K562 (cell line): ENCODE measurements at regions not wholly inside any gene's neighbourhood (a gene's known extent, or its start where the extent isn't known, plus 50 kb on each side); places are given as distances from the start of the nearest gene placed in this dataset.

ENCODE experiments used
- COPS2 ChIP-seq: fragments of 450-650 bp; conservative IDR thresholded peaks from 2 replicates; pipeline ENCODE4 v1.6.1; 2016; ENCODE audit warnings: mild to moderate bottlenecking, moderate library complexity
- CXXC5 ChIP-seq: fragments of 250-450 bp; sonication (Bioruptor Pico); IDR thresholded peaks from 2 replicates; pipeline ENCODE4 v1.8.0; 2022; ENCODE audit warnings: inconsistent platforms, mild to moderate bottlenecking, moderate library complexity
- ELF2 ChIP-seq: fragments of 250-450 bp; sonication (Bioruptor Pico); IDR thresholded peaks from 2 replicates; pipeline ENCODE4 v1.5.0; 2021; ENCODE audit warnings: mild to moderate bottlenecking
- HDGF ChIP-seq: fragments of 450-650 bp; IDR thresholded peaks from 2 replicates; pipeline ENCODE4 v1.6.1; 2016
- MBD2 ChIP-seq: sonication (generic); IDR thresholded peaks from 2 replicates; pipeline ENCODE4 v1.6.1; 2016; ENCODE audit warnings: low read depth, borderline replicate concordance
- OTX1 ChIP-seq: fragments of 450-650 bp; formaldehyde crosslinking; IDR thresholded peaks from 2 replicates; pipeline ENCODE4 v1.4.0; 2022; ENCODE audit warnings: mild to moderate bottlenecking
- PATZ1 ChIP-seq: fragments of 250-450 bp; sonication (Bioruptor Pico); IDR thresholded peaks from 2 replicates; pipeline ENCODE4 v1.5.0; 2020; ENCODE audit warnings: mild to moderate bottlenecking, borderline replicate concordance
- PHB2 ChIP-seq: fragments of 450-650 bp; IDR thresholded peaks from 2 replicates; pipeline ENCODE4 v1.6.1; 2017; ENCODE audit warnings: low read depth
- RBM15 ChIP-seq: fragments of 200-400 bp; formaldehyde crosslinking; IDR thresholded peaks from 2 replicates; pipeline ENCODE4 v1.6.1; 2018; ENCODE audit warnings: mild to moderate bottlenecking, low read length, moderate library complexity; ENCODE audit not compliant: insufficient read depth
- SMARCC2 ChIP-seq: fragments of 450-650 bp; IDR thresholded peaks from 2 replicates; pipeline ENCODE4 v1.6.1; 2017; ENCODE audit warnings: antibody characterized with exemption, moderate library complexity, mild to moderate bottlenecking, low read depth
- SMC3 ChIP-seq: conservative IDR thresholded peaks from 2 replicates; pipeline ENCODE4 v1.6.1; 2011; ENCODE audit warnings: low read depth, low read length, improper control_type of control experiment; ENCODE audit not compliant: insufficient read depth
- SNIP1 ChIP-seq: fragments of 450-650 bp; IDR thresholded peaks from 2 replicates; pipeline ENCODE4 v1.7.1; 2017; ENCODE audit warnings: low read depth, mild to moderate bottlenecking
- UBTF ChIP-seq, 2 experiments: IDR thresholded peaks; 2 replicates each; pipeline ENCODE4 v1.6.1; 2012; ENCODE audit warnings: improper control_type of control experiment in 2 of 2, low read depth in 2 of 2, low read length in 2 of 2, borderline replicate concordance in 1 of 2
- ZFP1 ChIP-seq: fragments of 450-650 bp; formaldehyde crosslinking; IDR thresholded peaks from 2 replicates; pipeline ENCODE4 v1.4.0; 2020; ENCODE audit warnings: mild to moderate bottlenecking, mixed read lengths
- ZNF280B ChIP-seq: fragments of 250-450 bp; sonication (Bioruptor Pico); IDR thresholded peaks from 2 replicates; pipeline ENCODE4 v1.5.1; 2021; ENCODE audit warnings: mild to moderate bottlenecking
- ZNF740 ChIP-seq, 3 experiments: fragments of 200-800 bp in 1 of 3; sonication (Bioruptor generic) in 1 of 3; sonication (generic) in 1 of 3; formaldehyde crosslinking in 1 of 3; IDR thresholded peaks; 2 replicates each; pipeline versions ENCODE4 v1.6.1 to v1.8.0; 2016 to 2022; ENCODE audit warnings: mild to moderate bottlenecking in 2 of 3, missing compliant biosample characterization in 2 of 3, missing genetic modification characterization in 2 of 3, missing genetic modification reagents in 1 of 3
- TF ChIP-seq, protein P1 (sequence below): fragments of 250-450 bp; sonication (Bioruptor Pico); IDR thresholded peaks from 2 replicates; pipeline ENCODE4 v1.9.0; 2021; ENCODE audit warnings: mild to moderate bottlenecking, inconsistent platforms
- TF ChIP-seq, protein P2 (sequence below): fragments of 250-450 bp; sonication (Bioruptor Pico); IDR thresholded peaks from 2 replicates; pipeline ENCODE4 v1.8.0; 2021; ENCODE audit warnings: borderline replicate concordance, mild to moderate bottlenecking, moderate library complexity; ENCODE audit not compliant: poor library complexity, severe bottlenecking

DNA sequence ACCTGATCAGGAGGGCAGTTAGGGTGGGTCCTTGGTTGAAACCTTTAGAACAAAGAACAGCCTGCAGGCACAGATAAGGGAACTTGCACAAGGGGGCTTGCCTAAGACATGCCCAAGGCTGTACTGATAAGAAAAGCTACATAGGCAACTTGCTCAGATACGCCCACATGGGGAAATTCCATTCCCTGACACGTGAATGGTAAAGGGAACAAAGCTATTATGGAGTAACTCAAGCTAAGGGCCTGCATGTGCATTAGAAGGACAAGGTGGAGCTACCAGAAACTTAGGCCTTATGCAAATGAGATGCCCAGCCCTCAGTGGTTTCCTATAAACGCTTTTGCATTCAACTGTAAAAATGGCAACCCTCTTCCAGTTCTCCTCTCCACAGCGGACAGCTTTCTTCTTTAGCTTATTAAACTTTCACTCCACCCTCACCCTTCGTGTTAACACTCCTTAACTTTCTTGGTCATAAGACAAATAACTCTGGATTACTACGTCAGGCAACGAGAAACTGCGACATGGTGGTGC, 1192.1 kb upstream of the CELF2 start (continued):
- TF ChIP-seq ZFP1 (CRISPR knock-in tag) (peak; percentile 93), SMC3 (no peak), ZNF280B (CRISPR knock-in tag) (no peak; the same call in 1 of the 2 replicates), HDGF (no peak), SNIP1 (no peak), PHB2 (peak; percentile 83; the same call in 1 of the 2 replicates), COPS2 (no peak), PATZ1 (CRISPR knock-in tag) (peak; percentile 95), RBM15 (no peak), ZNF740 (CRISPR knock-in tag; IDR thresholded peaks at IDR 0.05) (no peak), ZNF740 (tag; IDR thresholded peaks at IDR 0.05) (peak in 1 of 2 experiments; percentile 97; a peak in 2 of 4 replicates), UBTF (IDR thresholded peaks at IDR 0.05; ENCODE audit: borderline replicate concordance in 1 of 2, low read depth in 2 of 2, low read length in 2 of 2) (no peak), OTX1 (CRISPR knock-in tag) (peak; percentile 97), MBD2 (0 out of 2 replicates have a peak, but pooled peaks have one; percentile 47), CXXC5 (CRISPR knock-in tag) (peak; percentile 98), ELF2 (peak; percentile 86), SMARCC2 (peak; percentile 87)
- TF ChIP-seq, protein P1, sequence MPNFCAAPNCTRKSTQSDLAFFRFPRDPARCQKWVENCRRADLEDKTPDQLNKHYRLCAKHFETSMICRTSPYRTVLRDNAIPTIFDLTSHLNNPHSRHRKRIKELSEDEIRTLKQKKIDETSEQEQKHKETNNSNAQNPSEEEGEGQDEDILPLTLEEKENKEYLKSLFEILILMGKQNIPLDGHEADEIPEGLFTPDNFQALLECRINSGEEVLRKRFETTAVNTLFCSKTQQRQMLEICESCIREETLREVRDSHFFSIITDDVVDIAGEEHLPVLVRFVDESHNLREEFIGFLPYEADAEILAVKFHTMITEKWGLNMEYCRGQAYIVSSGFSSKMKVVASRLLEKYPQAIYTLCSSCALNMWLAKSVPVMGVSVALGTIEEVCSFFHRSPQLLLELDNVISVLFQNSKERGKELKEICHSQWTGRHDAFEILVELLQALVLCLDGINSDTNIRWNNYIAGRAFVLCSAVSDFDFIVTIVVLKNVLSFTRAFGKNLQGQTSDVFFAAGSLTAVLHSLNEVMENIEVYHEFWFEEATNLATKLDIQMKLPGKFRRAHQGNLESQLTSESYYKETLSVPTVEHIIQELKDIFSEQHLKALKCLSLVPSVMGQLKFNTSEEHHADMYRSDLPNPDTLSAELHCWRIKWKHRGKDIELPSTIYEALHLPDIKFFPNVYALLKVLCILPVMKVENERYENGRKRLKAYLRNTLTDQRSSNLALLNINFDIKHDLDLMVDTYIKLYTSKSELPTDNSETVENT, result no peak
- TF ChIP-seq, protein P2, sequence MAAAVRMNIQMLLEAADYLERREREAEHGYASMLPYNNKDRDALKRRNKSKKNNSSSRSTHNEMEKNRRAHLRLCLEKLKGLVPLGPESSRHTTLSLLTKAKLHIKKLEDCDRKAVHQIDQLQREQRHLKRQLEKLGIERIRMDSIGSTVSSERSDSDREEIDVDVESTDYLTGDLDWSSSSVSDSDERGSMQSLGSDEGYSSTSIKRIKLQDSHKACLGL, result peak; percentile 94
